Adrenal gland (tissue), 9 donors: ENCODE measurements at regions not wholly inside any gene's neighbourhood (a gene's known extent, or its start where the extent isn't known, plus 50 kb on each side); places are given as distances from the start of the nearest gene placed in this dataset.

Experiments used
- DNase-seq, 7 donors: peaks; one replicate each; pipeline ENCODE4 v3.0.0-alpha.2; 2019 to 2020
- H3K27ac ChIP-seq, 5 donors: fragments of 200-600 bp; sonication (generic) in 4 of 5; 1 replicate in 3 of 5; 2 replicates in 2 of 5; pipeline versions ENCODE4 v1.5.1 to v1.8.0; 2016 to 2020; ENCODE audit warnings: mild to moderate bottlenecking in 1 of 5
- H3K27me3 ChIP-seq: fragments of 200-600 bp; 2 replicates; pipeline ENCODE4 v1.8.0; 2021
- H3K36me3 ChIP-seq, 2 donors: fragments of 200-600 bp; replicated peaks in 1 of 2; 1 replicate in 1 of 2; 2 replicates in 1 of 2; pipeline versions ENCODE4 v1.5.1 to v1.8.0; 2018 to 2022
- H3K4me1 ChIP-seq, 2 donors: fragments of 200-600 bp; replicated peaks in 1 of 2; 1 replicate in 1 of 2; 2 replicates in 1 of 2; pipeline versions ENCODE4 v1.5.1 to v1.8.0; 2018 to 2021
- H3K4me3 ChIP-seq, 4 donors: fragments of 200-600 bp; sonication (generic) in 3 of 4; one replicate each; pipeline ENCODE4 v1.5.1; 2016 to 2018
- H3K9me3 ChIP-seq, 3 donors: fragments of 200-600 bp; sonication (generic) in 1 of 3; replicated peaks in 1 of 3; 1 replicate in 2 of 3; 2 replicates in 1 of 3; pipeline versions ENCODE4 v1.5.1 to v1.8.0; 2016 to 2021
- POLR2A ChIP-seq, 2 donors: fragments of 450-650 bp; IDR thresholded peaks; one replicate each; pipeline ENCODE4 v1.6.1; 2017; ENCODE audit warnings: antibody characterized with exemption in 2 of 2, mild to moderate bottlenecking in 2 of 2, moderate library complexity in 1 of 2
- WGBS, 4 donors: extraction: QIAGEN DNeasy Blood & Tissue Kit in 2 of 4; methylation state at CpG; one replicate each; pipeline versions ENCODE4 v1.1.5 to v1.1.7; 2013 to 2017; 5-methylcytosine and 5-hydroxymethylcytosine counted together
- intact Hi-C, 2 donors: fragments of 100-400 bp; cut with DNase I; formaldehyde crosslinking; loops; one replicate each; pipeline versions ENCODE4 v1.14.1 to v1.15.0; 2022 to 2023
- TF ChIP-seq, protein P1 (sequence below), 6 experiments: fragments of 450-650 bp in 4 of 6; fragments of 200-600 bp in 2 of 6; sonication (generic) in 1 of 6; IDR thresholded peaks; 1 replicate in 5 of 6; 2 replicates in 1 of 6; pipeline versions ENCODE4 v1.5.1 to v1.8.0; 2016 to 2021; ENCODE audit warnings: antibody characterized with exemption in 6 of 6, mild to moderate bottlenecking in 2 of 6, moderate library complexity in 1 of 6
- donor health status: healthy with polysubstance abuse.
- donor health status: Bipolar disorder and iron deficiency.
- donor health status: DM: yes; HTN: yes; CAD: no.
- donor health status: DM: no; HTN: no; CAD: no.
- donor health status: DM: no; HTN: no; CAD: no.

- no peak overlapping the region for H3K4me3 ChIP-seq
- DNase-seq: no peak
- H3K36me3 ChIP-seq: no peaks in the 10 kb centered on the region
- no peak overlapping the region for H3K27ac ChIP-seq
- no peaks in the 10 kb centered on the region for H3K4me1 ChIP-seq
- WGBS, 4 donors: 77 to 88% (median 80%) methylated on average over 5 of the region's 5 CpGs
- H3K9me3 ChIP-seq: no peaks in the 10 kb centered on the region
- intact Hi-C loops: loop anchor here in 1 of 2 donors (10.0 kb wide), 1 partner anchor 157 kb away; no protein-coding TSS in a partner anchor
- no peak for TF ChIP-seq POLR2A (IDR thresholded peaks at IDR 0.05)
- TF ChIP-seq, protein P1, sequence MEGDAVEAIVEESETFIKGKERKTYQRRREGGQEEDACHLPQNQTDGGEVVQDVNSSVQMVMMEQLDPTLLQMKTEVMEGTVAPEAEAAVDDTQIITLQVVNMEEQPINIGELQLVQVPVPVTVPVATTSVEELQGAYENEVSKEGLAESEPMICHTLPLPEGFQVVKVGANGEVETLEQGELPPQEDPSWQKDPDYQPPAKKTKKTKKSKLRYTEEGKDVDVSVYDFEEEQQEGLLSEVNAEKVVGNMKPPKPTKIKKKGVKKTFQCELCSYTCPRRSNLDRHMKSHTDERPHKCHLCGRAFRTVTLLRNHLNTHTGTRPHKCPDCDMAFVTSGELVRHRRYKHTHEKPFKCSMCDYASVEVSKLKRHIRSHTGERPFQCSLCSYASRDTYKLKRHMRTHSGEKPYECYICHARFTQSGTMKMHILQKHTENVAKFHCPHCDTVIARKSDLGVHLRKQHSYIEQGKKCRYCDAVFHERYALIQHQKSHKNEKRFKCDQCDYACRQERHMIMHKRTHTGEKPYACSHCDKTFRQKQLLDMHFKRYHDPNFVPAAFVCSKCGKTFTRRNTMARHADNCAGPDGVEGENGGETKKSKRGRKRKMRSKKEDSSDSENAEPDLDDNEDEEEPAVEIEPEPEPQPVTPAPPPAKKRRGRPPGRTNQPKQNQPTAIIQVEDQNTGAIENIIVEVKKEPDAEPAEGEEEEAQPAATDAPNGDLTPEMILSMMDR (IDR thresholded peaks at IDR 0.05): no peak
- no peaks in the 10 kb centered on the region for H3K27me3 ChIP-seq
Observed at GRCh38 chr9:81851340-81851739, 76.9 kb upstream of the SPATA31D4 start.

GRCh38 chr9:81852820-81853219 is 75.4 kb upstream of the SPATA31D4 start:
- intact Hi-C loops: loop anchor here in 1 of 2 donors (10.0 kb wide), 1 partner anchor 158 kb away; no protein-coding TSS in a partner anchor
- Histone ChIP-seq H3K27ac (no peak overlapping the region), H3K9me3 (no peaks in the 10 kb centered on the region), H3K36me3 (no peaks in the 10 kb centered on the region), H3K4me3 (no peak overlapping the region), H3K4me1 (no peaks in the 10 kb centered on the region), H3K27me3 (no peaks in the 10 kb centered on the region)
- DNase-seq: no peak
- WGBS, 4 donors: 86 to 100% (median 95%) methylated on average over 1 of the region's 1 CpG
- TF ChIP-seq POLR2A (IDR thresholded peaks at IDR 0.05): no peak
- TF ChIP-seq, protein P1 (IDR thresholded peaks at IDR 0.05): no peak

GRCh38 chr9:81855538-81855937 is 72.7 kb upstream of the SPATA31D4 start:
- DNase-seq: no peak
- Histone ChIP-seq H3K27ac (no peak overlapping the region), H3K4me1 (no peaks in the 10 kb centered on the region), H3K9me3 (no peaks in the 10 kb centered on the region), H3K4me3 (no peak overlapping the region), H3K27me3 (no peaks in the 10 kb centered on the region), H3K36me3 (no peaks in the 10 kb centered on the region)
- 63 to 77% (median 70%) methylated on average over 2 of the region's 2 CpGs for WGBS, 4 donors
- TF ChIP-seq, protein P1 (IDR thresholded peaks at IDR 0.05): no peak
- no peak for TF ChIP-seq POLR2A (IDR thresholded peaks at IDR 0.05)
- intact Hi-C loops: loop anchor here in 1 of 2 donors (10.0 kb wide), 1 partner anchor 161 kb away; no protein-coding TSS in a partner anchor

GRCh38 chr9:81858657-81859430 is 69.4 kb upstream of the SPATA31D4 start:
- no peaks in the 10 kb centered on the region for H3K36me3 ChIP-seq
- no peaks in the 10 kb centered on the region for H3K27me3 ChIP-seq
- H3K27ac ChIP-seq: no peak overlapping the region
- H3K4me1 ChIP-seq: no peaks in the 10 kb centered on the region
- 79 to 86% (median 83%) methylated on average over 6 of the region's 6 CpGs for WGBS, 4 donors
- intact Hi-C loops: loop anchor here in 1 of 2 donors (10.0 kb wide), 1 partner anchor 164 kb away; no protein-coding TSS in a partner anchor
- TF ChIP-seq, protein P1 (IDR thresholded peaks at IDR 0.05): no peak
- TF ChIP-seq POLR2A (IDR thresholded peaks at IDR 0.05): no peak
- H3K4me3 ChIP-seq: no peak overlapping the region
- no peaks in the 10 kb centered on the region for H3K9me3 ChIP-seq
- no peak for DNase-seq
